Astrocyte of the spinal cord (primary cell): ENCODE measurements at regions not wholly inside any gene's neighbourhood (a gene's known extent, or its start where the extent isn't known, plus 50 kb on each side); places are given as distances from the start of the nearest gene placed in this dataset.

Experiments
- DNase-seq: peaks from one replicate; pipeline ENCODE4 v3.0.0; 2011; ENCODE audit warnings: low read depth, low spot score
- H3K4me3 ChIP-seq: 2 replicates; pipeline ENCODE4 v1.5.1; 2011; ENCODE audit warnings: low read depth, mild to moderate bottlenecking, low read length, moderate library complexity
- in situ Hi-C: cut with HindIII; loops from 2 replicates; pipeline ENCODE4 v1.10.0; 2017; ENCODE audit warnings: low sequenced_read_pairs
- TF ChIP-seq, protein P1 (sequence below): IDR thresholded peaks from 2 replicates; pipeline ENCODE4 v1.5.1; 2012; ENCODE audit warnings: low read depth, mild to moderate bottlenecking, low read length, inconsistent platforms

DNA sequence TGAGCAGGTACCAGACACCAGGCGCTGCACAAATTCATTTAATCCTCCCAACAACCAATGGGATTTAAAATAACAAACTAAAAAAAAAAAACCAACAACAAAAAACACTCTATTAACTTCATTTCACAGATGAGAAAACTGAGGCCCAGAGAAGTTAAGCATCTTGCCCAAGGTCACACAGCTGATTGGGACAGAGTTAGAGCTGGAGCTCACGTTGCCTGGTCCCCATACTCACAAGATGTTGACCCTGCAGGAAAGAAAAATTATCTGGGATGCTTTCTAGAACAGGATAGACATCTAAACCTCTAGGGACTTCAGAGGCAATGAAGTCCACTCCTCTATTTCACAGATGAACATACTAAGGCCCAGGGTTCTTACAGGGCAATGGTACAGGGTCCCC lies 175.3 kb downstream of the PSMG1 start:
- no peak for DNase-seq
- in situ Hi-C loops = no loop called here
- H3K4me3 ChIP-seq = no peak overlapping the region
- TF ChIP-seq, protein P1, sequence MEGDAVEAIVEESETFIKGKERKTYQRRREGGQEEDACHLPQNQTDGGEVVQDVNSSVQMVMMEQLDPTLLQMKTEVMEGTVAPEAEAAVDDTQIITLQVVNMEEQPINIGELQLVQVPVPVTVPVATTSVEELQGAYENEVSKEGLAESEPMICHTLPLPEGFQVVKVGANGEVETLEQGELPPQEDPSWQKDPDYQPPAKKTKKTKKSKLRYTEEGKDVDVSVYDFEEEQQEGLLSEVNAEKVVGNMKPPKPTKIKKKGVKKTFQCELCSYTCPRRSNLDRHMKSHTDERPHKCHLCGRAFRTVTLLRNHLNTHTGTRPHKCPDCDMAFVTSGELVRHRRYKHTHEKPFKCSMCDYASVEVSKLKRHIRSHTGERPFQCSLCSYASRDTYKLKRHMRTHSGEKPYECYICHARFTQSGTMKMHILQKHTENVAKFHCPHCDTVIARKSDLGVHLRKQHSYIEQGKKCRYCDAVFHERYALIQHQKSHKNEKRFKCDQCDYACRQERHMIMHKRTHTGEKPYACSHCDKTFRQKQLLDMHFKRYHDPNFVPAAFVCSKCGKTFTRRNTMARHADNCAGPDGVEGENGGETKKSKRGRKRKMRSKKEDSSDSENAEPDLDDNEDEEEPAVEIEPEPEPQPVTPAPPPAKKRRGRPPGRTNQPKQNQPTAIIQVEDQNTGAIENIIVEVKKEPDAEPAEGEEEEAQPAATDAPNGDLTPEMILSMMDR = no peak

DNA sequence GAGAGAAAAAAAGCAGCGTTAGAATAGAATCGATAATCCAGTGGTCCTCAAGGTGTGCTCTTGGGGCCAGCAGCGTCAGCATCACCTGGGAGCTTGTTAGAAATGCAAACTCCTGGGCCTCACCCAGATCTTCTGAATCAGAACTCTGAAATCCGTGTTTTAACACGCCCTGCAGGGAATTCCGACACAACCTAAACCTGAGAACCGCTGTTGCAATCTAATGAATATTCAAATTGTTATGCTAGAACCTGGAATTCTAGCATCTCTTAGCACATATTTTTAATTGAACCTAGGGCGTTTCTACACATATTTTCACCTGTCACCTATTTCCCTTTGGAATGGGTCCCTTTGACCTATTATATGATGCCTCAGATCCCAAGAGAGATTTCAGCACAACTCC lies 175.7 kb downstream of the PSMG1 start:
- TF ChIP-seq, protein P1 = no peak
- in situ Hi-C loops = no loop called here
- no peak overlapping the region for H3K4me3 ChIP-seq
- no peak for DNase-seq

DNA sequence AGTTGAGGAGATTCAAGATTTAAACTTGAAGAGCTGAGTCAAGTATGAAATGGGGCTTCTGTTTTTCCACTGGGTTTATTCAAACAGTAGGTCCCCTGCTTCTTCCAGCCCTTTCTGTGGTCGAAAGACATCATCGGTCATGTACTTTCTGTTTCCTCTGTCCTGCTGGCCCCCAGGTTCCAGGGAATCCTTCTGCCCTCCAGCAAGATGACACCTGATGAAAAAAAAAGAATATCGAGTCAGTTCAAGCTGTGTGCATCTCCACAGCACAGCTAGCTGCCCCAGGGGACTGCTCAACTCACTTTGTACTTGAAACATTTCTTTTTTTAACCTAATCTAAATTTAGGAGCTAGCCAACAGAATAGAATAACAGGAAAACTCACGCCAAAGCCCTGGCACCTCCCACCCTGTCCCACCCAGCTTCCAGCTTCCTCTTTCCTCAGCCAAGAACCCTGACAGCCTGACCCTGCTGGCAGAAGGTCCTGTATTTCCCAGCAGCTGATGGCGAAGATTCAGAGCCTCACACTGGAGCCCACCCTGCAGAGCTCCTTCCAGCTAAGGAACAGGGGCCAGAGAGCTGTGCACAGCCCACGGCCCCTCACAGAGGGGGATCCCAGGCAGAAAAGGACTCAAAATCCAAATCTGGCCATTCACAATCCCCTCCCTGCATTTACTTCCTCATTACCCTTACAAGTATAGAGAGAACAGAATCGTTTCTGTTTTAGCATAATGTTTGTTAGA lies 176.5 kb downstream of the PSMG1 start:
- H3K4me3 ChIP-seq = no peak overlapping the region
- peak; percentile 62 for DNase-seq
- in situ Hi-C loops = no loop called here
- TF ChIP-seq, protein P1 = no peak

DNA sequence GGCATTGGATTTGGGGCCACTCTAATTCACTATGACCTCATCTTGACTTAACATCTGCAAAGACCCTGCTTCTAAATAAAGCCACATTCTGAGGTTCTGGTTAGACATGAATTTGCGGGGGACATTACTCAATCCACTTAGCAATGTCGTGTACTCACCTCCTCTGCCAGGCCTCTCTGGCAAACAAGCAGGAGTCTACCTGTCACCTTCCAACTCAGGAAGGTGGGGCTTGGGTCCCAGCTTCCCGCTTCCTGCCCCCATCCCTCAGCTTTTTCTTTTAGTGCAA lies 177.8 kb downstream of the PSMG1 start:
- H3K4me3 ChIP-seq = no peak overlapping the region
- TF ChIP-seq, protein P1 = no peak
- DNase-seq = no peak
- in situ Hi-C loops = no loop called here

DNA sequence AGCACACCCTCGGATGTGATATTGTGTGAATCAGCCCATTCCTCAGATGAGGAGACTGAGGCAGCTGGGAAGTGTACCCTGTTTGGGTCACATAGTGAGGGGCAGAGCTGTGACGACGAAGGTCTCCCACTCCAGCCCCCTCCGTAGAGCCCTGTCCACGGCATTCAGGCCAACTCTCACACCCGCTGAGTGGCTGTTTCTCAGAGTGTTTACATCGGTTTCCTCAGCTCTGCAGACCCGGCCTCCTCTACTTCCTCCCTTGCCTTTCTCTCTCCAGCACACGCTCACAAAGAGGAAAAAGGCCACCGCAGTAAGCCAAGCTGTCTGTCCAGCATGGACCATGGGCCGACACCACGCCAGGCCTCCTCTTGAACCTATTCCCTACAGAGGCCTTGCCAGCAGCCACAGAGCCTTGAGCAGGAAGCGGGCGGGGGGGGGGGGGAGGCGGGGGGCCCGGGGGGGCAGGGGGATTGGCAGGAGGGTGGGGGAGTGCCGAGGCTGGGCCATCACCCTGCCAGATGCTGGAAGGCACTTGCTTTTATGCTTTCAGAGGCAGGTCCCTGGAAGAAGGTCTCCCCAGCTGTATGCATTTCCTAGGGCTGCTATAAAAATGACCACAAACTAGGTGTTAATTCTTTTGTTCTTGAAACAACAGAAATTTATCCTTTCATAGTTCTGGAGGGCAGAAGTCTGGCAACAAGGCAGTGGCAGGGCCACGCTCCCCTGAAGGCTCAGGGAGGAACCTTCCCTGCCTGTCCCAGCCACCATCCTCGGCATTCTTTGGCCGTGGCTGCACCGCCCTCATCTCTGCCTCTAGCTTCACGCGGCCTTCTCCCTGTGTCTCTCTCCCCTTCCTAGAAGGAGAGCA lies 178.4 kb downstream of the PSMG1 start:
- in situ Hi-C loops = no loop called here
- TF ChIP-seq, protein P1 = no peak
- DNase-seq = no peak
- H3K4me3 ChIP-seq = no peak overlapping the region

DNA sequence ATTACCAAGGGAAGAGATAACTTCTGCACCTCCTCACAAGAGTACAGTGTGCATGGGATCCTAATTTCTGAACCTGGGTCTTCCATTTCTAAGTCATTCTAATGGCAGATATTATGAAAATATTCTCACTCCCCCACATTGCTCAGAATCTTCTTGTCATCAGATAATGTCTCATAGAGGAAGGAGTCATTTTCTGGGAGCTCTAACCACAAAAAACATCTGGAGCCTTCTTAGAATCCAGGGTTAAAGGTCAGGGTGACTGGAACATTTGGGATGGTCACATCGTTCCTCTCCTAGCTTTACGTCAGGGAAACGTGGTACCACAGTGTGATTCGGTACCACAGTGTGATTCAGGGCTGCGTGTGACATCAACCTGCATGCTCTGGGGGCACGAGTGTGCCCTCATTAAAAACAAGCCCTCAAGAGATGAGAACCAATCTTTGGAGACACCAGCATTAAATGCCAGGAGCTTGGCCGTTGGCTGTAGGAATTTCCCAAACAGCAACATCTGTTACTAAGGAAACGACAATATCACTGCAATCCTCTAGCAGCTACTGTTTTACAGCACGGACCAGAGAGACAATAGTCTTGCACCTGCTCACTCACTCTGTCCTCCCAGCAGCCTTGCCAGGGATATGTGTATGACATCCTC lies 179.1 kb downstream of the PSMG1 start:
- no peak for DNase-seq
- no peak overlapping the region for H3K4me3 ChIP-seq
- TF ChIP-seq, protein P1 = no peak
- in situ Hi-C loops = no loop called here
